ENCODE measurements at regions not wholly inside any gene's neighbourhood (a gene's known extent, or its start where the extent isn't known, plus 50 kb on each side); places are given as distances from the start of the nearest gene placed in this dataset.
"Not testable (repeated sequence)": the region's sequence is repeated elsewhere in the genome, so short reads cannot be mapped to it uniquely, and the experiment has no call there.

GRCh38 chr9:135347461-135347860, 132.1 kb upstream of the PPP1R26 start:
- DNase-seq (ENCODE audit: low read depth in 4 of 4, low spot score in 3 of 4), result no peak

- no peak for DNase-seq (ENCODE audit: low read depth in 4 of 4, low spot score in 3 of 4)
Measured at GRCh38 chr9:135348076-135348787, 131.3 kb upstream of the PPP1R26 start.

- DNase-seq (ENCODE audit: low read depth in 4 of 4, low spot score in 3 of 4), result no peak
Measured at GRCh38 chr9:135348788-135349150, 130.8 kb upstream of the PPP1R26 start.

DNA sequence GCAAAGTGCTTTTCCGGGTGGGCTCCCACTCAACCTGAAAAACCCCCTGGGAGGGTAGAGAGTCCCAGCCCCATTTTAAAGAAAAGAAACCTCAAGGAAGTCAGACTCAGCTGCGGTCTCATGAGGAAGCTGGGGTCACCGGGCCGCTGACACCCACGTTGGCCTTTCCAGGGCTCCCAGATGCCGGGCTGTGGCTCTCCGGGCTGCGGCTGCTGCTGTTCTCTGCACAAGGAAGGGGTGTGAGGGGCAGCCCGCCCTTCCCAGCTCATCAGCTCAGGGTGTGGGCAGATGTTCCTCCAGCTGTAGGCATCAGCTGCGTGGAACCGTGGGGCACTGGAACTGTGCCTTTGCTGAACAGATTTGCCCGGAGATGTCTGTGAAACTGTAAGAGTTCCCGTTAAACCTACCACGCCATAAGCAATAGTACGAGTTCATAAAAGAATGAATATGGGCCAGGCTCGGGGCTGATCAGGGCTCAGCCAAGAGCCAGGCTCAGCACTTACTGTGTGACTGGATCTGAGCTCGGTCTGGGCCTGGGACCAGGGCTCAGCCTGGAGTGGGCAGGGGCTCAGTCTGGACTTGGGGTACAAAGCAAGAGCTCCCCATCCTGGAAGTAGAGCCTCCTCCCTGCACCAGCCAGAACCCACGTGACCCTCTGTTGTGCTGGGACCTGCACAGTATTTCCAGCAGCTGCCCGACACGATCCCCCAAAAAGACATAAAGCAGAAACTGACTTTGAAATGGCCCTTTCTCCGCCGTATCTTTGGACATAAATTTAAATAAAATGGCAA, 130.2 kb upstream of the PPP1R26 start:
- DNase-seq (ENCODE audit: low read depth in 4 of 4, low spot score in 3 of 4), result no peak

- no peak for DNase-seq (ENCODE audit: low read depth in 4 of 4, low spot score in 3 of 4)
Measured at GRCh38 chr9:135350003-135350315, 129.6 kb upstream of the PPP1R26 start.

GRCh38 chr9:135353935-135354334, 125.6 kb upstream of the PPP1R26 start:
- DNase-seq (ENCODE audit: low read depth in 4 of 4, low spot score in 3 of 4), result no peak

DNA sequence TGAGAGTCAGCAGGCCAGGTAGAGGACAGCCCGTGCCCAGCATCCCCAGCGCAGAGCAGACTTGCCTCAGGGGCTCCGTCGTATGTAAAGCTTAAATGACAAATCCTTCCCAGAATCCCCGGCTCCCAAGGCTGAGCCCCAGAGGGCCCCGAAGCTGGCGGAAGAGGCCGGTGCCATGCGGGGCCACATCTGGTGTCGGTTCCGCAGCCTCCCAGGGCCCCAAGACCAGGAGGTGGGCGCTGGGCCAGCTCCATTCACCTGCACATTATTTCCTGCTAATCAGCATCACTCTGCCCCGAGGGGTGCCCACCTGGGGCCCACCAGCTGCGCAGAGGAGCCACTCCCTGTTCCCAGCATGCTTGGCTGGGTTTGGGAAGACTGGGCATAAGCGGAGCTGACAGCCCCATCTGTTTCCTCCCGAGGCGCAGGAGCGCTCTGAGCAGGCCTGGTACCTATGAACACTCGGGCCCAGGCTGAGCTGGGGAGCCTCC, 124.0 kb upstream of the PPP1R26 start:
- DNase-seq (ENCODE audit: low read depth in 4 of 4, low spot score in 3 of 4), result no peak

- DNase-seq (ENCODE audit: low read depth in 4 of 4, low spot score in 3 of 4), result no peak
Measured at GRCh38 chr9:135356021-135356420, 123.6 kb upstream of the PPP1R26 start.

DNA sequence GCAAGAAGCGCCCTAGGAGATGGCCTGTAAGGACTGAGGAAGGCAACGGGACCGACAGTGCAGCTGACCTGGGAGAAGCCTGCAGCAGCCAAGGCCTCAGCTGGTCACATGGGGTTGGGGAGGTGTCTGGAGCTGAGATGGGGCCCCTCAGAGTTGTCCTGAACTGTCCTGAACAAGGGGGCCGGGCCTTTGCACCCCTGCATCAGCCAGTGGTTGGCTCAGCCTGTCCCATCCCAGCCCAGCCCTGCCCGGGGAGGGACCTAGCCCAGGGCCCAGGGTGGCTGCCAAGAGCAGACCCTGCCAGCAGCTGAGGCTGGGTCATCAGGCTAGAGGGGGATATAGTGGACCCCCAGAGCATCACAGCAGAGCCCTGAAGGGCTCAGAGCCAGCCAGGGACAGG, 122.8 kb upstream of the PPP1R26 start:
- DNase-seq (ENCODE audit: low read depth in 4 of 4, low spot score in 3 of 4), result no peak

- DNase-seq (ENCODE audit: low read depth in 4 of 4, low spot score in 3 of 4), result no peak
Measured at GRCh38 chr9:135357863-135358551, 121.6 kb upstream of the PPP1R26 start.

GRCh38 chr9:135358552-135358940, 121.0 kb upstream of the PPP1R26 start:
- DNase-seq (ENCODE audit: low read depth in 4 of 4, low spot score in 3 of 4), result no peak

DNA sequence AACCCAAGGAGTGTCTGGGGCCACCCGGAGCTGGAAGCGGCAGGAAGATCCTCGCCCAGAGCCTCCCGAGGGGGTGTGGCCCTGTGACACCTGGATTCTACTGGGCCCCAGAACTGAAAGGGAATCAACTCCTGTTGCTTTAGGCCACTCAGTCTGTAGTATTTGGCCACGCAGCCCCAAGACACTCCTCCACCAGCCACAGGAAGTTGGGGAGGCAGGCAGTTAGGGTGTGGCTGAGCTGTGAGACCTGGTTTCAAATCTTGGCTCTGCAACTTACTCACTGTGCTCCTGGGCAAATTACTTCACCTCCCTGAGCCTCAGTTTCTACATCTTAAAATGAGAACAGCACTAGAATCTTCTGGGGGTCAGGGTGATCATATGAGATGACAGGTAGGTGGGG, 119.8 kb upstream of the PPP1R26 start:
- no peak for DNase-seq (ENCODE audit: low read depth in 4 of 4, low spot score in 3 of 4)

GRCh38 chr9:135360617-135361016, 119.0 kb upstream of the PPP1R26 start:
- no peak for DNase-seq (ENCODE audit: low read depth in 4 of 4, low spot score in 3 of 4)

DNA sequence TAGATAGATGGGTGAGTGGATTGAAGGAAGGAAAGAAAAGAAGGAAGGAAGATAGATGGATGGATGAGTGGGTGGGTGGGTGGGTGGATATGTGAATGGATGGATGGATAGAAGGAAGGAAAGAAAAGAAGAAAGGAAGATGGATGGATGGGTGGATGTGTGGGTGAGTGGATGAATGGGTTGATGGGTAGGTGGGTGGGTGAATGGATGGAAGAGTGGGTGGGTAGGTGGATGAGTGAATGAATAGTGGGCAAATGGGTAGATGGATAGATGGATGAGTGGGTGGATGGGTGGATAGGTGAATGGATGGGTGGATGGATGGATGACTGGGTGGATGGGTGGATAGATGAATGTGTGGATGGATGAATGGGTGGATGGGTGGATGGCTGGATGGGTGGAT, 117.9 kb upstream of the PPP1R26 start:
- DNase-seq (ENCODE audit: low read depth in 4 of 4, low spot score in 3 of 4), result not testable (repeated sequence)

GRCh38 chr9:135363596-135363995, 116.0 kb upstream of the PPP1R26 start:
- no peak for DNase-seq (ENCODE audit: low read depth in 4 of 4, low spot score in 3 of 4)

DNA sequence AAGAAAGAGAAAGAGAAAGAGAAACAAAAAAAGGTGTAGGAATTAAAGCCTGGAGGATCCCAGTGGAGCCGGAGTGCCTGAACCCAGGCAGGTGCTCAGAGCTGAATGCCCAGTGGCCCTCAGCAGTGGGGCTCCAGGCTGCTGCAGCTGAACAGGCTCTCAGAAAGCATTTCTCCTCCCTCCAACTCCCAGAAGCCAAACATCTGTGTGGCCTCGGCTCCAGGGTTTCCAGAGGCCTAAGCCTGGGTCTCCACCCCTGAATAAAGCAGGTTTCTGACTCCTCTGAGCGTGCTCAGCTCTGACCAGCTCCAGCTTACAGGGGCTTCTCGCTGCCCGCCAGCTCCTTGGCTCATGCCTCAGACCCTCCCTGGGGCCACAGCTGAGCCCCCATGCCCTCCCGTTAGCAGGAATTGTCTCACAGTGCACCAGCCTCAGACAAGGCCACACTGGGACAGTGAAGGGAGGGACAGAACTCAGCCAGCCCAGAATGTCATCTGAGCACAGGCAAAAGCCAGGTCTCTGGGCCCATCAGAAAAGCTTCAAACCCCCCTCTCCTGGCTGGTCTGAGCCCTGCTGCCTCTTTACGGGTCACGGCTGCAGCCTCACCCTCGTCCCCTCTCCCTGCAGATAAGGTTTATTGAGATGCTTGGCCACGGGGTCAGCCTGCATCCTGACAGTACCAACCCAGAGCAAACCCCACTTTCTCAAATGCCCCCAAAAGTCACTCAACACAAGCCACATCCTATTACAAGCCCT, 114.4 kb upstream of the PPP1R26 start:
- DNase-seq (ENCODE audit: low read depth in 4 of 4, low spot score in 3 of 4), result no peak

DNA sequence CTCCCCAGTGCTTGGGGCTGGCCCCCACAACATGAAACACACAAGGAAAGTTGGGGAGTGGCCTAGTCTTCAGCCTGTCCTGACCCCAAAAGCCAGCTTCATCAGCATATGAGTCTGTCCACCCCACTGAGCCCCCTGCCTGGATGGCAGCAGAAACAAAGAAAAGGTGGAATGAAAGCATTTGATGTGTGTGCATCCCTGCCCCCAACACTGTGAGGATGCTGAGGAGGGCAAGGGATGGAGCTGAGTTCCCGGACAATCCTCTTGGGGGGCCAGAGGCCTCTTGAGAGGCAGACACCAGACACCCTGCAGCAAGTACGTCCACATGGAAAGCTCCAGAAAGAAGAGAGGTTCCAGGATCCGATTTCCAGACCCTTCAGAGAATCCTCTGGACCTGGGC, 113.5 kb upstream of the PPP1R26 start:
- DNase-seq (ENCODE audit: low read depth in 4 of 4, low spot score in 3 of 4), result no peak

GRCh38 chr9:135369412-135369990, 110.1 kb upstream of the PPP1R26 start:
- no peak for DNase-seq (ENCODE audit: low read depth in 4 of 4, low spot score in 3 of 4)

- no peak for DNase-seq (ENCODE audit: low read depth in 4 of 4, low spot score in 3 of 4)
Measured at GRCh38 chr9:135370411-135371375, 108.9 kb upstream of the PPP1R26 start.

GRCh38 chr9:135371535-135371934, 108.0 kb upstream of the PPP1R26 start:
- no peak for DNase-seq (ENCODE audit: low read depth in 4 of 4, low spot score in 3 of 4)
